HCT116 (cell line): ENCODE measurements at regions not wholly inside any gene's neighbourhood (a gene's known extent, or its start where the extent isn't known, plus 50 kb on each side); places are given as distances from the start of the nearest gene placed in this dataset.

Source experiments
- ATAC-seq: fragments of 200-7000 bp; cut with Tn5 transposase; 2 replicates; pipeline ENCODE4 v1.9.1; 2020; ENCODE audit warnings: mild to moderate bottlenecking, moderate library complexity
- BruUV-seq: library from RNA; stranded (reverse); fragments of 400-500 nt; replicated peaks from 2 replicates; lab custom pipeline; 2021; lab: Mats Ljungman, UMichigan
- CTCF ChIA-PET: fragments of 300-600 bp; sonication (Branson Sonifier 250); formaldehyde crosslinking; loops from one replicate; lab custom pipeline; 2021; ENCODE audit warnings: antibody characterized with exemption; lab: Charles Lee
- POLR2A ChIA-PET: fragments of 300-600, 350-600 bp; sonication (Branson Sonifier 250); formaldehyde crosslinking; loops from one replicate; lab custom pipeline; 2021; ENCODE audit warnings: antibody characterized with exemption; lab: Charles Lee
- RAD21 ChIA-PET, 2 experiments: fragments of 300-600 bp; sonication (Branson Sonifier 250); formaldehyde crosslinking; loops; one replicate each; lab custom pipeline; 2023; ENCODE audit warnings: low total read pairs in 2 of 2; ENCODE audit not compliant: uncharacterized antibody in 2 of 2, unreplicated experiment in 2 of 2, low non-redundant PET in 1 of 2; lab: Charles Lee
- DNase-seq: peaks from one replicate; pipeline ENCODE4 v3.0.0-alpha.2; 2010; ENCODE audit warnings: low read depth, low spot score
- H2AFZ ChIP-seq: fragments of 200-600 bp; shearing (Covaris generic), sonication (generic); 2 replicates; pipeline ENCODE4 v1.6.1; 2017; ENCODE audit warnings: low read depth, mixed run types, mixed read lengths, antibody characterized with exemption, low read length; ENCODE audit not compliant: poor library complexity, severe bottlenecking
- H3K27ac ChIP-seq: 2 replicates; pipeline ENCODE4 v1.5.1; 2012; ENCODE audit warnings: low read depth, low read length
- H3K27me3 ChIP-seq: fragments of 200-600 bp; sonication (generic); 2 replicates; pipeline ENCODE4 v1.6.1; 2016; ENCODE audit warnings: mixed run types, low read length, mixed read lengths; ENCODE audit not compliant: insufficient read depth
- H3K36me3 ChIP-seq, 2 experiments: fragments of 200-500 bp in 1 of 2; fragments of 200-600 bp in 1 of 2; sonication (Bioruptor generic) in 1 of 2; sonication (generic) in 1 of 2; 2 replicates each; pipeline versions ENCODE4 v1.5.1 to v1.6.1; 2014 to 2016; ENCODE audit warnings: low read length in 2 of 2, inconsistent platforms in 1 of 2, mixed read lengths in 1 of 2, mixed run types in 1 of 2; ENCODE audit not compliant: insufficient read depth in 2 of 2, control insufficient read depth in 1 of 2
- H3K4me1 ChIP-seq, 2 experiments: fragments of 200-600 bp in 1 of 2; sonication (generic) in 1 of 2; 2 replicates each; pipeline versions ENCODE4 v1.5.1 to v1.6.1; 2012 to 2017; ENCODE audit warnings: low read length in 2 of 2, inconsistent platforms in 1 of 2, mild to moderate bottlenecking in 1 of 2, mixed read lengths in 1 of 2, mixed run types in 1 of 2, moderate library complexity in 1 of 2; ENCODE audit not compliant: insufficient read depth in 2 of 2, control insufficient read depth in 1 of 2
- H3K4me2 ChIP-seq: fragments of 200-600 bp; sonication (generic); 2 replicates; pipeline ENCODE4 v1.6.1; 2017; ENCODE audit warnings: mixed run types, low read length, mixed read lengths
- H3K4me3 ChIP-seq, 2 experiments: fragments of 200-600 bp in 1 of 2; sonication (generic) in 1 of 2; replicated peaks in 1 of 2; 2 replicates each; pipeline ENCODE4 v1.5.1; 2011 to 2016; ENCODE audit warnings: low read length in 2 of 2, control low read depth in 1 of 2, low read depth in 1 of 2, mild to moderate bottlenecking in 1 of 2, mixed read lengths in 1 of 2, mixed run types in 1 of 2
- H3K79me2 ChIP-seq: fragments of 200-600 bp; sonication (generic); 2 replicates; pipeline ENCODE4 v1.6.1; 2017; ENCODE audit warnings: mild to moderate bottlenecking, mixed run types, low read length, moderate library complexity, mixed read lengths; ENCODE audit not compliant: insufficient read depth
- H3K9ac ChIP-seq: fragments of 200-600 bp; sonication (generic); 2 replicates; pipeline ENCODE4 v1.6.1; 2016; ENCODE audit warnings: low read length, mixed read lengths
- H3K9me2 ChIP-seq: fragments of 200-600 bp; sonication (generic), shearing (Covaris generic); 2 replicates; pipeline ENCODE4 v1.6.1; 2017; ENCODE audit warnings: mixed run types, mild to moderate bottlenecking, moderate library complexity; ENCODE audit not compliant: insufficient read depth
- H3K9me3 ChIP-seq, 2 experiments: fragments of 200-500 bp in 1 of 2; fragments of 200-600 bp in 1 of 2; sonication (Bioruptor generic) in 1 of 2; sonication (generic) in 1 of 2; 2 replicates each; pipeline ENCODE4 v1.6.1; 2014 to 2017; ENCODE audit warnings: low read length in 2 of 2, mixed read lengths in 2 of 2, inconsistent platforms in 1 of 2, low read depth in 1 of 2, mild to moderate bottlenecking in 1 of 2, mixed run types in 1 of 2, moderate library complexity in 1 of 2; ENCODE audit not compliant: control insufficient read depth in 1 of 2, insufficient read depth in 1 of 2
- H4K20me1 ChIP-seq: fragments of 200-600 bp; sonication (generic), shearing (Covaris generic); 2 replicates; pipeline ENCODE4 v1.6.1; 2017; ENCODE audit warnings: mixed run types, mild to moderate bottlenecking, moderate library complexity; ENCODE audit not compliant: insufficient read depth
- CBX3 ChIP-seq: IDR thresholded peaks from 2 replicates; pipeline ENCODE4 v1.6.1; 2012; ENCODE audit warnings: low read depth
- CEBPB ChIP-seq: IDR thresholded peaks from 2 replicates; pipeline ENCODE4 v1.6.1; 2012; ENCODE audit warnings: low read depth
- EGR1 ChIP-seq: IDR thresholded peaks from 2 replicates; pipeline ENCODE4 v1.6.1; 2012; ENCODE audit warnings: low read depth
- EZH2phosphoT487 ChIP-seq: fragments of 200-600 bp; IDR thresholded peaks from 2 replicates; pipeline ENCODE4 v1.6.1; 2018; ENCODE audit warnings: antibody characterized with exemption, borderline replicate concordance
- FOSL1 ChIP-seq: IDR thresholded peaks from 2 replicates; pipeline ENCODE4 v1.6.1; 2012; ENCODE audit warnings: low read depth
- JUND ChIP-seq: IDR thresholded peaks from 2 replicates; pipeline ENCODE4 v1.6.1; 2012
- SRF ChIP-seq: IDR thresholded peaks from 2 replicates; pipeline ENCODE4 v1.6.1; 2012; ENCODE audit warnings: low read depth
- YY1 ChIP-seq: IDR thresholded peaks from 2 replicates; pipeline ENCODE4 v1.6.1; 2011; ENCODE audit warnings: low read length, low read depth, moderate library complexity, mild to moderate bottlenecking; ENCODE audit not compliant: insufficient replicate concordance; ENCODE audit errors: extremely low read depth
- ZFX ChIP-seq: fragments of 450-650 bp; IDR thresholded peaks from 2 replicates; pipeline ENCODE4 v1.6.1; 2017
- ZNF274 ChIP-seq: fragments of 200-500 bp; sonication (Bioruptor generic); IDR thresholded peaks from 2 replicates; pipeline ENCODE4 v1.6.1; 2014; ENCODE audit warnings: mild to moderate bottlenecking, low read depth, low read length, inconsistent platforms
- intact Hi-C: fragments of 100-400 bp; cut with micrococcal nuclease; formaldehyde crosslinking; loops from 2 replicates; pipeline ENCODE4 v1.10.0; 2022
- TF ChIP-seq, protein P1 (sequence below), 3 experiments: fragments of 200-600 bp in 1 of 3; sonication (generic) in 1 of 3; IDR thresholded peaks in 2 of 3; conservative IDR thresholded peaks in 1 of 3; 2 replicates each; pipeline ENCODE4 v1.5.1; 2012 to 2017; ENCODE audit warnings: low read depth in 2 of 3, low read length in 2 of 3, antibody characterized with exemption in 1 of 3, borderline replicate concordance in 1 of 3, control low read depth in 1 of 3, mild to moderate bottlenecking in 1 of 3, mixed read lengths in 1 of 3, mixed run types in 1 of 3, moderate library complexity in 1 of 3; ENCODE audit not compliant: insufficient read depth in 1 of 3
- TF ChIP-seq, protein P2 (sequence below): IDR thresholded peaks from 2 replicates; pipeline ENCODE4 v1.6.1; 2012
- TF ChIP-seq, protein P3 (sequence below): IDR thresholded peaks from 2 replicates; pipeline ENCODE4 v1.6.1; 2011; ENCODE audit warnings: mild to moderate bottlenecking, low read length, moderate library complexity; ENCODE audit not compliant: insufficient replicate concordance; ENCODE audit errors: extremely low read depth

DNA sequence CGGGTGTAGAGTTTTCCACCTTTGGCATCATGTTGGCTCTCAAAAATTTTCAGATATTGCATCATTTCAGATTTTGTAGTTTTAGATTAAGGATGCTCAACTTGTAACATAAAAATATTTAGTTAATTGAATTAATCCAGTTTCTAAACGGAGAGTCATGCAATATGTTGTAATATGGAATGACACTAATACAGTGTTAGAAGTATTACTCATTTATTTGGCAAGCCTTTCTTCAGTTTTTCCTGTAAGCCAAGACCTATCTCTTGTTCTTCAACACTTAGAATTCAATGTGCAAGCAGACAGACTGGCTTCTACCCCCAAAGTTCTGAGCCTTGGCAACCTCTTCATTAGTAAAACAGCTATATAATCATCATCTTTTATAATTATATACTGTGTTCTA is 985.0 kb upstream of the GOT2 start (continued):
- TF ChIP-seq, protein P1, sequence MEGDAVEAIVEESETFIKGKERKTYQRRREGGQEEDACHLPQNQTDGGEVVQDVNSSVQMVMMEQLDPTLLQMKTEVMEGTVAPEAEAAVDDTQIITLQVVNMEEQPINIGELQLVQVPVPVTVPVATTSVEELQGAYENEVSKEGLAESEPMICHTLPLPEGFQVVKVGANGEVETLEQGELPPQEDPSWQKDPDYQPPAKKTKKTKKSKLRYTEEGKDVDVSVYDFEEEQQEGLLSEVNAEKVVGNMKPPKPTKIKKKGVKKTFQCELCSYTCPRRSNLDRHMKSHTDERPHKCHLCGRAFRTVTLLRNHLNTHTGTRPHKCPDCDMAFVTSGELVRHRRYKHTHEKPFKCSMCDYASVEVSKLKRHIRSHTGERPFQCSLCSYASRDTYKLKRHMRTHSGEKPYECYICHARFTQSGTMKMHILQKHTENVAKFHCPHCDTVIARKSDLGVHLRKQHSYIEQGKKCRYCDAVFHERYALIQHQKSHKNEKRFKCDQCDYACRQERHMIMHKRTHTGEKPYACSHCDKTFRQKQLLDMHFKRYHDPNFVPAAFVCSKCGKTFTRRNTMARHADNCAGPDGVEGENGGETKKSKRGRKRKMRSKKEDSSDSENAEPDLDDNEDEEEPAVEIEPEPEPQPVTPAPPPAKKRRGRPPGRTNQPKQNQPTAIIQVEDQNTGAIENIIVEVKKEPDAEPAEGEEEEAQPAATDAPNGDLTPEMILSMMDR (IDR thresholded peaks at IDR 0.05 in 2 of 3, conservative IDR thresholded peaks at IDR 0.05 in 1 of 3; ENCODE audit: borderline replicate concordance in 1 of 3, insufficient read depth in 1 of 3, low read depth in 2 of 3, low read length in 2 of 3), result no peak
- TF ChIP-seq SRF (no peak), ZNF274 (no peak), CEBPB (no peak), FOSL1 (no peak), EZH2phosphoT487 (no peak), ZFX (no peak), YY1 (no peak)

DNA sequence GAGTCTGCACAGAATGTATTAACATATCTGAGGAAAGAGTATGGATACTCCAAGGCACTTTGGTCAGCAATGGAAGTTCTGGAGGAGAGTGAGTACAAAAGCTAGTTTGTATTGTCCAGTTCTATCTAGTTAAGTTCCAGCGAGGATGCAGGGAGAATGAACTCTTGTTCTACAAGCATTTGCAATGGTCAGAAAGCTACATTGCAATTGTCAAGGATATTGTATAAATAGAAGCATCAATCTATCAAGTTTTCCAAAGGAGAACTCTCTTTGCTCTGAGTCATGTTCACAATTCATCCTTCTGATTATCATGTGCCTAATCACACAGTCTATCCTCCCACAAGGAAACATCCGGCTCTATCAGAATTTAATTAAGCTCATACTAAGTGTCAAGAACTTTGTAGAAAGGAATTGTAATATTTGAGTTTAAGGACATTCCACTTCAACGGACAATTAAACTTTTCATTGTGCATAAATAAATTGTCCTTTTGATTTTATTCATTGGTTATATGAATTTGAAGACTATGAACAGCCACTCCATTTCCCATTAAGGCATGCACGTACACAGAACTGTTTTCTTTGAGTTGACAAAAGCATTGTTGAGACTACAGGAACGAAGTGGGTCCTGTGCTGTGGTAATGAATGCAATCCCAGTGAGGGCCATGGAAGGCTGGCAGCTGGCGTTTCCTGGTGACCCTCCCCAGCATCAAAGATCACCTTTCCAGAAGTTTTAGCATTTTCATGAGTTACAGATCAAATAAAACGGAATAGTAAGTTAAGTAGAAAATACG is 973.5 kb upstream of the GOT2 start:
- Histone ChIP-seq H3K27ac (no peak overlapping the region), H3K9me3 (peaks cover 12% of the 10 kb centered on the region in 2 experiments; a peak in 2 of 4 replicates), H3K79me2 (no peaks in the 10 kb centered on the region), H3K36me3 (no peaks in the 10 kb centered on the region), H3K4me3 (no peak overlapping the region), H2AFZ (no peak overlapping the region), H3K4me1 (no peaks in the 10 kb centered on the region), H4K20me1 (no peaks in the 10 kb centered on the region), H3K27me3 (no peaks in the 10 kb centered on the region), H3K9me2 (no peaks in the 10 kb centered on the region), H3K4me2 (no peak overlapping the region), H3K9ac (no peak overlapping the region)
- ChIA-PET RAD21 (no interaction called here), POLR2A (no interaction called here), CTCF (no interaction called here)
- no peak for ATAC-seq
- intact Hi-C loops, result no loop called here
- BruUV-seq, result no TSS peak
- no peak for TF ChIP-seq JUND
- TF ChIP-seq, protein P2, sequence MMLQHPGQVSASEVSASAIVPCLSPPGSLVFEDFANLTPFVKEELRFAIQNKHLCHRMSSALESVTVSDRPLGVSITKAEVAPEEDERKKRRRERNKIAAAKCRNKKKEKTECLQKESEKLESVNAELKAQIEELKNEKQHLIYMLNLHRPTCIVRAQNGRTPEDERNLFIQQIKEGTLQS, result no peak
- TF ChIP-seq, protein P3, sequence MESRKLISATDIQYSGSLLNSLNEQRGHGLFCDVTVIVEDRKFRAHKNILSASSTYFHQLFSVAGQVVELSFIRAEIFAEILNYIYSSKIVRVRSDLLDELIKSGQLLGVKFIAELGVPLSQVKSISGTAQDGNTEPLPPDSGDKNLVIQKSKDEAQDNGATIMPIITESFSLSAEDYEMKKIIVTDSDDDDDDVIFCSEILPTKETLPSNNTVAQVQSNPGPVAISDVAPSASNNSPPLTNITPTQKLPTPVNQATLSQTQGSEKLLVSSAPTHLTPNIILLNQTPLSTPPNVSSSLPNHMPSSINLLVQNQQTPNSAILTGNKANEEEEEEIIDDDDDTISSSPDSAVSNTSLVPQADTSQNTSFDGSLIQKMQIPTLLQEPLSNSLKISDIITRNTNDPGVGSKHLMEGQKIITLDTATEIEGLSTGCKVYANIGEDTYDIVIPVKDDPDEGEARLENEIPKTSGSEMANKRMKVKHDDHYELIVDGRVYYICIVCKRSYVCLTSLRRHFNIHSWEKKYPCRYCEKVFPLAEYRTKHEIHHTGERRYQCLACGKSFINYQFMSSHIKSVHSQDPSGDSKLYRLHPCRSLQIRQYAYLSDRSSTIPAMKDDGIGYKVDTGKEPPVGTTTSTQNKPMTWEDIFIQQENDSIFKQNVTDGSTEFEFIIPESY, result no peak
- no peak for TF ChIP-seq FOSL1
- no peak for TF ChIP-seq CBX3
- no peak for TF ChIP-seq CEBPB
- no peak for TF ChIP-seq YY1
- TF ChIP-seq EGR1, result no peak
- DNase-seq, result no peak
